ENCODE measurements at regions not wholly inside any gene's neighbourhood (a gene's known extent, or its start where the extent isn't known, plus 50 kb on each side); places are given as distances from the start of the nearest gene placed in this dataset.
A peak's percentile ranks its signal among the peaks of the same experiment; 100 is the strongest.

- no peak for TF ChIP-seq POLR2A (IDR thresholded peaks at IDR 0.05)
- no peak for TF ChIP-seq EP300 (IDR thresholded peaks at IDR 0.05)
- TF ChIP-seq CTCF (IDR thresholded peaks at IDR 0.05) = no peak
- no peak for TF ChIP-seq POLR2AphosphoS5 (IDR thresholded peaks at IDR 0.05)
- 64% methylated on average over 6 of the region's 6 CpGs for WGBS
- no peak for DNase-seq (ENCODE audit: low spot score in 2 of 2)
- H3K4me3 ChIP-seq = no peak overlapping the region
- H3K9me3 ChIP-seq = no peaks in the 10 kb centered on the region
- H3K36me3 ChIP-seq = no peaks in the 10 kb centered on the region
- no peak overlapping the region for H3K27ac ChIP-seq
- H3K4me1 ChIP-seq = peaks cover 23% of the 10 kb centered on the region
- no peaks in the 10 kb centered on the region for H3K27me3 ChIP-seq
These were observed 63.2 kb upstream of the GUCY1A1 start for GRCh38 chr4:155603360-155603891.

GRCh38 chr4:155602351-155603140, 64.1 kb upstream of the GUCY1A1 start:
- Histone ChIP-seq H3K36me3 (no peaks in the 10 kb centered on the region), H3K27ac (peak overlapping the region; percentile 17), H3K9me3 (no peaks in the 10 kb centered on the region), H3K4me3 (no peak overlapping the region), H3K4me1 (peaks cover 23% of the 10 kb centered on the region), H3K27me3 (no peaks in the 10 kb centered on the region)
- 44% methylated on average over 3 of the region's 3 CpGs for WGBS
- no peak for TF ChIP-seq POLR2AphosphoS5 (IDR thresholded peaks at IDR 0.05)
- DNase-seq (ENCODE audit: low spot score in 2 of 2) = no peak

- Histone ChIP-seq H3K4me1 (peaks cover 23% of the 10 kb centered on the region), H3K9me3 (no peaks in the 10 kb centered on the region), H3K27ac (no peak overlapping the region), H3K27me3 (no peaks in the 10 kb centered on the region), H3K36me3 (no peaks in the 10 kb centered on the region), H3K4me3 (no peak overlapping the region)
- DNase-seq (ENCODE audit: low spot score in 2 of 2) = no peak
- TF ChIP-seq EP300 (IDR thresholded peaks at IDR 0.05) (no peak), POLR2AphosphoS5 (IDR thresholded peaks at IDR 0.05) (no peak), POLR2A (IDR thresholded peaks at IDR 0.05) (no peak), CTCF (IDR thresholded peaks at IDR 0.05) (no peak)
- 86% methylated on average over 5 of the region's 5 CpGs for WGBS
These were observed 66.4 kb upstream of the GUCY1A1 start for GRCh38 chr4:155600244-155600643.

- no peaks in the 10 kb centered on the region for H3K36me3 ChIP-seq
- no peaks in the 10 kb centered on the region for H3K9me3 ChIP-seq
- peaks cover 22% of the 10 kb centered on the region for H3K4me1 ChIP-seq
- no peak for TF ChIP-seq POLR2A (IDR thresholded peaks at IDR 0.05)
- no peak for TF ChIP-seq EP300 (IDR thresholded peaks at IDR 0.05)
- no peak for TF ChIP-seq POLR2AphosphoS5 (IDR thresholded peaks at IDR 0.05)
- TF ChIP-seq CTCF (IDR thresholded peaks at IDR 0.05) = no peak
- DNase-seq (ENCODE audit: low spot score in 2 of 2) = no peak
- H3K27ac ChIP-seq = no peak overlapping the region
- H3K27me3 ChIP-seq = no peaks in the 10 kb centered on the region
- H3K4me3 ChIP-seq = no peak overlapping the region
These were observed 67.1 kb upstream of the GUCY1A1 start for GRCh38 chr4:155599596-155599995.

- Histone ChIP-seq H3K27me3 (no peaks in the 10 kb centered on the region), H3K9me3 (no peaks in the 10 kb centered on the region), H3K4me3 (no peak overlapping the region), H3K27ac (no peak overlapping the region), H3K4me1 (peaks cover 17% of the 10 kb centered on the region), H3K36me3 (no peaks in the 10 kb centered on the region)
- DNase-seq (ENCODE audit: low spot score in 2 of 2) = no peak
- TF ChIP-seq POLR2A (IDR thresholded peaks at IDR 0.05) (no peak), EP300 (IDR thresholded peaks at IDR 0.05) (no peak), POLR2AphosphoS5 (IDR thresholded peaks at IDR 0.05) (no peak), CTCF (IDR thresholded peaks at IDR 0.05) (no peak)
- WGBS = 62% methylated on average over 6 of the region's 6 CpGs
These were observed 67.6 kb upstream of the GUCY1A1 start for GRCh38 chr4:155599085-155599484.
